Naive B cell (primary cell): ENCODE measurements at regions not wholly inside any gene's neighbourhood (a gene's known extent, or its start where the extent isn't known, plus 50 kb on each side); places are given as distances from the start of the nearest gene placed in this dataset.
"Not testable (repeated sequence)": the region's sequence is repeated elsewhere in the genome, so short reads cannot be mapped to it uniquely, and the experiment has no call there.

ENCODE experiments used
- ATAC-seq, 2 donors: fragments of 150-1000 bp; cut with Tn5 transposase; 2 replicates each; pipeline ENCODE4 v1.10.0; 2021; ENCODE audit warnings: low read depth in 2 of 2, mild to moderate bottlenecking in 2 of 2, moderate library complexity in 2 of 2
- DNase-seq: peaks from one replicate; pipeline ENCODE4 v3.0.0; 2022
- H3K27ac Mint-ChIP-seq, 6 donors: one replicate each; pipeline ENCODE4 v1.8.0; 2020 to 2022; ENCODE audit warnings: mild to moderate bottlenecking in 6 of 6, mixed read lengths in 6 of 6, moderate library complexity in 5 of 6, inconsistent platforms in 2 of 6
- H3K27me3 Mint-ChIP-seq, 3 donors: one replicate each; pipeline ENCODE4 v1.8.0; 2021 to 2022; ENCODE audit warnings: mixed read lengths in 3 of 3, mild to moderate bottlenecking in 1 of 3
- H3K36me3 Mint-ChIP-seq, 2 donors: one replicate each; pipeline ENCODE4 v1.8.0; 2020 to 2022; ENCODE audit warnings: mixed read lengths in 2 of 2, inconsistent platforms in 1 of 2, mild to moderate bottlenecking in 1 of 2
- H3K4me1 Mint-ChIP-seq, 3 donors: one replicate each; pipeline ENCODE4 v1.8.0; 2020 to 2022; ENCODE audit warnings: mixed read lengths in 3 of 3, inconsistent platforms in 1 of 3, mild to moderate bottlenecking in 1 of 3, moderate library complexity in 1 of 3
- H3K4me3 Mint-ChIP-seq, 8 donors: one replicate each; pipeline ENCODE4 v1.8.0; 2020 to 2022; ENCODE audit warnings: mild to moderate bottlenecking in 8 of 8, mixed read lengths in 8 of 8, moderate library complexity in 8 of 8, inconsistent platforms in 2 of 8
- H3K9me3 Mint-ChIP-seq, 7 donors: one replicate each; pipeline ENCODE4 v1.8.0; 2020 to 2022; ENCODE audit warnings: mixed read lengths in 7 of 7, mild to moderate bottlenecking in 5 of 7, inconsistent platforms in 2 of 7, moderate library complexity in 1 of 7

DNA sequence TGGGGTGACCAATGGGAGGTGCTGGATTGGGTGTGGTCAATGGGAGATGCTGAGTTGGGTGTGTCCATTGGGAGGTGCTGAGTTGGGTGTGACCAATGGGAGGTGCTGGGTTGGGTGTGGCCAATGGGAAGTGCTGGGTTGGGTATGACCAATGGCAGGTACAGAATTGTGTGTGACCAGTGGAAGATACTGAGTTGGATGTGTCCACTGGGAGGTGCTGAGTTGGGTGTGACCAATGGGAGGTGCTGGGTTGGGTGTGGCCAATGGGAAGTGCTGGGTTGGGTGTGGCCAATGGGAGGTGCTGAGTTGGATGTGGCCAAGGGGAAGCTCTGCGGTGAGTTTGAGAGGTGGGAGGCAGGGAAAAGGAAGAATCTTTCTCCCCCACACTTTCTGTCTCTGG is 250.0 kb upstream of the PROK2 start:
- Mint-ChIP-seq H3K9me3 (peaks cover 0 to 6% (median 3%) of the 10 kb centered on the region in 7 donors), H3K36me3 (peaks cover 0 to 8% of the 10 kb centered on the region in 2 donors), H3K4me3 (no peak overlapping the region), H3K27ac (peak overlapping the region in 2 of 6 donors; percentile 15 to 84), H3K4me1 (peaks cover 17 to 25% (median 20%) of the 10 kb centered on the region in 3 donors), H3K27me3 (peaks cover 21 to 41% (median 33%) of the 10 kb centered on the region in 3 donors)
- no peak for DNase-seq
- no peak for ATAC-seq

DNA sequence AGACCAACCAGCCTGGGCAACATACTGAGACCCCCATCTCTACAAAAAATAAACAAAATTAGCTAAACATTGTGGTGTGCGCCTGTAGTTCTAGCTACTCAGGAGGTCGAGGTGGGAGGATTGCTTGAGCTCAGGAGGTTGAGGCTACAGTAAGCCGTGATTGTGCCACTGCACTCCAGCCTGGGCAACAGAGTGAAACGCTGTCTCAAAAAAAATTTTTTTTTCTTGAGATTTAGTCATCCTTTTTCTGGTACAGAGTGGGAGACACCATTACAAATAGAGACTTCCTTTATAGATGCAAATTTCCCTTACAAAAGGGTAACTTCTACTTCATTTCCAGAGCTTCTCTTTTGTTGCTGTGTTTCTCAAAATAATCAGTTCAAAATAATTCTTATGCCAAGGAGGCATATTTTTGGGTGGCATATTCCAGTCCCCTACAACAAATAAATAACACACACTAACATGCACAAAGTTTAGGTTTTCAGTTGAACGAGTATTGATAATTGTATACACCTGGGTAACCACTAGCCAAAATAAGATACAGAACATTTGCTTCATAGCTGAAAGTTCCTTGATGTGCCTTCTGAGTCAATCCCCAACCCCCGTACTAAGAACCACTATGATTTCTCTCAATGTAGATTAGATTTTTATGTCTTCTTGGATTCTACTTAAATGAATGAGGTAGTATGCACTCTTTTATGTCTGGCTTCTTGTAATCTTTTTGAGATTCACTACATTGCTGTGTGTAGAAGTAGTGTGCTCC is 248.9 kb upstream of the PROK2 start:
- H3K36me3 Mint-ChIP-seq = peaks cover 0 to 8% of the 10 kb centered on the region in 2 donors
- H3K27ac Mint-ChIP-seq = no peak overlapping the region
- H3K4me3 Mint-ChIP-seq = peak overlapping the region in 1 of 8 donors; percentile 37
- DNase-seq (no peak), ATAC-seq (peak; percentile 48 to 58)
- peaks cover 24 to 34% (median 27%) of the 10 kb centered on the region in 3 donors for H3K27me3 Mint-ChIP-seq
- H3K9me3 Mint-ChIP-seq = peaks cover 0 to 6% (median 3%) of the 10 kb centered on the region in 7 donors
- H3K4me1 Mint-ChIP-seq = peaks cover 17 to 25% (median 20%) of the 10 kb centered on the region in 3 donors

DNA sequence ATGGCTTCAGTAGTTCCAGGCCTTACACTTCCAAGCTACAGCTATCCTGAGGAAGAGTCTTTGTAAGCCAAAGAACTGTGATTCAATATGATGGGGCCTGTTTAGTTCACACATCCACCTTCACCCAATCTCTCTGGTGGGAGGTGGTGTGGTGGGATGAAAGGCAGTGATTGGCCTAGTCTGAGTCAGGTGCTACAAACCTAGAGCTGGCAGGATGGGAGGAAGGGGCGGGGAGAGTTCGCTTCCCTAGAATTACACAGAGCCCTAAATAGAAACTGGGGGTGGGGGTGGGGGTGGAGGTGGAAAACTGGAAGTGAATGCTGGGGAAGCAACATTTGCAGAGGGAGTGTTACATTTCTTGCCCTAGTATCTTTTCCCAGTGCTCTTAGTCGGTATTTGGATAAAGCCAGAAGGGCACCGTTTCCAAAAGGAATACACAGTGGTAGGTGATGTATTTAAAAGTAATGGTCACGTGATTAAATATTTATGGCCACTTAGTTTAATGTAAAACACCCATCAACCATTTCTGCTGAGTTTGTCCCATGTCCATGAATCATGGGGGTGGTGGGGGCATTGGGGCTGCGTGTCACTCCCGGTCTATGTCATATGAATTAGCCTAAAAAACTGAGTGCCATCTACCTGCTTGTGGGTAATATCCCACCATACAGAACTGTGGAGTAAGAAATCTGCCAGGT is 247.6 kb upstream of the PROK2 start:
- no peak for DNase-seq
- H3K36me3 Mint-ChIP-seq = peaks cover 0 to 6% of the 10 kb centered on the region in 2 donors
- H3K27me3 Mint-ChIP-seq = peaks cover 16 to 26% (median 16%) of the 10 kb centered on the region in 3 donors
- H3K4me3 Mint-ChIP-seq = no peak overlapping the region
- peak overlapping the region in 1 of 6 donors; percentile 13 for H3K27ac Mint-ChIP-seq
- peaks cover 0 to 4% (median 2%) of the 10 kb centered on the region in 7 donors for H3K9me3 Mint-ChIP-seq
- no peak for ATAC-seq
- H3K4me1 Mint-ChIP-seq = peaks cover 16 to 24% (median 20%) of the 10 kb centered on the region in 3 donors

DNA sequence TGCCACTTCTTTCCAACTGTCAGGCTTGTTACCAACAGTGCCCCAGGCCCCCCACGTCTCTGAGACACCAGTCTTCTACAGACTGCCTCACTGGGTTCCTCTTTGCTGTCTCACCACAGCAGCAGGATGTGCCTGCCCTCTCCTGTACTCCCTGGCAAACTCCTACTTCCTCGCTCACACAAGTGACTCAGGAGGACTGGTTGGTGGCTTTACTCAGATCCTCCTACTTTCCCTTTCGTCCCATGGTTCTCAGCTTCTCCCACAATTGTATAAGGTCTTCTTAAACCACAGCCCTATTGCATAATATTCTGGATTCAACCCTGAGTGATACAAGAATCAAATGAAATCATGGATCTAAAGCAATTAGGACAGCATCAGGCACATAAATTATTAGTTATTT is 246.6 kb upstream of the PROK2 start:
- ATAC-seq (peak in 1 of 2 donors; percentile 35), DNase-seq (no peak)
- H3K4me3 Mint-ChIP-seq = no peak overlapping the region
- H3K9me3 Mint-ChIP-seq = no peaks in the 10 kb centered on the region
- H3K36me3 Mint-ChIP-seq = no peaks in the 10 kb centered on the region
- peaks cover 13 to 22% (median 20%) of the 10 kb centered on the region in 3 donors for H3K4me1 Mint-ChIP-seq
- H3K27ac Mint-ChIP-seq = no peak overlapping the region
- H3K27me3 Mint-ChIP-seq = peaks cover 8 to 17% (median 10%) of the 10 kb centered on the region in 3 donors

DNA sequence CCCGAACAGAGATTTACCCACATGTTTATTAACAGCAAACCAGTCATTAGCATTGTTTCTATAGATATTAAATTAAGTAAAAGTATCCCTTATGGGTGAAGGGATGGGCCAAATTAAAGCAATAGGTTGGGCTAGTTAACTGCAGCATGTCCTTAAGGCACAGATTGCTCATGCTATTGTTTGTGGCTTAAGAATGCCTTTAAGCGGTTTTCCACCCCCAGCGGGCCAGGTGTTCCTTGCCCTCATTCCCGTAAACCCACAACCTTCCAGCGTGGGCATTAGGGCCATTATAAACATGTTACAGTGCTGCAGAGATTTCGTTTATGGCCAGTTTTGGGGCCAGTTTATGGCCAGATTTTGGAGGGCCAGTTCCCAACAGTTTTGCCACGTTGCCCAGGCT is 245.3 kb upstream of the PROK2 start:
- H3K27me3 Mint-ChIP-seq = peaks cover 4 to 16% (median 10%) of the 10 kb centered on the region in 3 donors
- not testable (repeated sequence) for H3K9me3 Mint-ChIP-seq, H3K4me3 Mint-ChIP-seq, ATAC-seq, DNase-seq, H3K36me3 Mint-ChIP-seq, H3K27ac Mint-ChIP-seq
- peaks cover 13 to 22% (median 20%) of the 10 kb centered on the region in 3 donors for H3K4me1 Mint-ChIP-seq

DNA sequence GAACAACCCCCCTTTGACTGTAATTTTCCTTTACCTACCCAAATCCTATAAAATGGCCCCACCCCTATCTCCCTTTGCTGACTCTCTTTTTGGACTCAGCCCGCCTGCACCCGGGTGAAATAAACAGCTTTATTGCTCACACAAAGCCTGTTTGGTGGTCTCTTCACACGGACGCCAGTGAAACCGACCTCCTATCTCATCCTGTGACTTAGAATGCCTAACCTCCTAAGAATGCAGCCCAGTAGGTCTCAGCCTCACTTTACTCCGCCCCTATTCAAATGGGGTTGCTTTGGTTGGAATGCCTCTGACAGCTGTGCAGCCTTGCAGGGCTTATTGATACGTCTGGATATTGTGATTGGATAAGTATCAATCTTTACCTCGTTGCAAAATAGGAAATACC is 243.8 kb upstream of the PROK2 start:
- not testable (repeated sequence) for ATAC-seq, H3K36me3 Mint-ChIP-seq, H3K4me3 Mint-ChIP-seq, DNase-seq
- Mint-ChIP-seq H3K4me1 (peaks cover 8 to 15% (median 15%) of the 10 kb centered on the region in 3 donors), H3K27me3 (peaks cover 7 to 10% (median 10%) of the 10 kb centered on the region in 3 donors), H3K9me3 (peaks cover 0 to 11% (median 5%) of the 10 kb centered on the region in 7 donors), H3K27ac (peak overlapping the region in 1 of 6 donors; percentile 53)

DNA sequence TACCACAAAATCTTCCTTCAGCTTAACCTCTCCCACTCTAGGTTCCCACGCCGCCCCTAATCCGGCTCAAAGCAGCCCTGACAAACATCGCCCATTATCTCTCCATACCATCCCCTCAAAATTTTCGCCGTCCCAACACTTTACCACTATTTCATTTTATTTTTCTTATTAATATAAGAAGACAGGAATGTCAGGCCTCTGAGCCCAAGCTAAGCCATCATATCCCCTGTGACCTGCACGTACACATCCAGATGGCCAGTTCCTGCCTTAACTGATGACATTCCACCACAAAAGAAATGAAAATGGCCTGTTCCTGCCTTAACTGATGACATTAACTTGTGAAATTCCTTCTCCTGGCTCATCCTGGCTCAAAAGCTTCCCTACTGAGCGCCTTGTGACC is 243.4 kb upstream of the PROK2 start:
- DNase-seq, ATAC-seq, H3K36me3 Mint-ChIP-seq, H3K4me3 Mint-ChIP-seq: not testable (repeated sequence)
- H3K4me1 Mint-ChIP-seq = peaks cover 8 to 11% (median 11%) of the 10 kb centered on the region in 3 donors
- H3K27me3 Mint-ChIP-seq = peaks cover 7 to 10% (median 10%) of the 10 kb centered on the region in 3 donors
- H3K9me3 Mint-ChIP-seq = peaks cover 0 to 11% (median 5%) of the 10 kb centered on the region in 7 donors
- H3K27ac Mint-ChIP-seq = peak overlapping the region in 1 of 6 donors; percentile 53

DNA sequence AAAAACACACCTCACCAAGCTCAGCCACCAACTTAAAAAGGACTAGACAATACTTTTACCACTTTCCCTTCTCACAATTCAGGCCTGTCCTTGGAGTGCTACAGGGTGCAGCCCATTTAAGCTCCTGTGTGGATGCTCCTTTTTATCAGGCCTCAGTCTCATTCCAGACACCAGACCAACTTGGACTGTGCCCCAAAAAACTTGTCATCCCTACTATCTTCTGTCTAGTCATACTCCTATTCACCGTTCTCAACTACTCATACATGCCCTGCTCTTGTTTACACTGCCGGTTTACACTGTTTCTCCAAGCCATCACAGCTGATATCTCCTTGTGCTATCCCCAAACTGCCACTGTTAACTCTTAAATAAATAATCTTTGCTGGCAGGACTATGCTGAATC is 242.8 kb upstream of the PROK2 start:
- H3K27ac Mint-ChIP-seq, DNase-seq, ATAC-seq, H3K36me3 Mint-ChIP-seq, H3K4me1 Mint-ChIP-seq, H3K4me3 Mint-ChIP-seq: not testable (repeated sequence)
- Mint-ChIP-seq H3K27me3 (peaks cover 7 to 10% (median 10%) of the 10 kb centered on the region in 3 donors), H3K9me3 (peaks cover 0 to 11% (median 5%) of the 10 kb centered on the region in 7 donors)

DNA sequence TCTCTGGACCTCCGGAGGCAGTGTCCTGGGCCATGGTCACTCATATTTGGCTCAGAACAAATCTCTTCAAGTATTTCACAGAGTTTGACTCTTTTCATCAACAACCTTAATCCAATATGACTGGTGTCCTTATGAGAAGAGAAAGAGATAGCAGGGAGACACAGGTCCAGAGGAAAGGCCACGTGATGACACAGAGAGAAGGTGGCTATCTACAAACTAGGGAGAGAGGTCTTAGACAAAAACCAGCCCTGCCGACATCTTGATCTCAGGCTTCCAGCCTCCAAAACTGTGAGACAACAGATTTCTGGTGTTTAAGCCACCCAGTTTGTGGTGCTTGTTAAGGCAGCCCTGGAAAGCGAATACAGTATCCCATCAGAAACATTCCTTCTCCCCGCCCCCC is 237.1 kb upstream of the PROK2 start:
- H3K27me3 Mint-ChIP-seq = peaks cover 8 to 21% (median 9%) of the 10 kb centered on the region in 3 donors
- H3K9me3 Mint-ChIP-seq = peaks cover 0 to 11% (median 5%) of the 10 kb centered on the region in 7 donors
- DNase-seq (no peak), ATAC-seq (no peak)
- H3K4me3 Mint-ChIP-seq = no peak overlapping the region
- H3K36me3 Mint-ChIP-seq = no peaks in the 10 kb centered on the region
- H3K27ac Mint-ChIP-seq = peak overlapping the region in 1 of 6 donors; percentile 70
- H3K4me1 Mint-ChIP-seq = no peaks in the 10 kb centered on the region

DNA sequence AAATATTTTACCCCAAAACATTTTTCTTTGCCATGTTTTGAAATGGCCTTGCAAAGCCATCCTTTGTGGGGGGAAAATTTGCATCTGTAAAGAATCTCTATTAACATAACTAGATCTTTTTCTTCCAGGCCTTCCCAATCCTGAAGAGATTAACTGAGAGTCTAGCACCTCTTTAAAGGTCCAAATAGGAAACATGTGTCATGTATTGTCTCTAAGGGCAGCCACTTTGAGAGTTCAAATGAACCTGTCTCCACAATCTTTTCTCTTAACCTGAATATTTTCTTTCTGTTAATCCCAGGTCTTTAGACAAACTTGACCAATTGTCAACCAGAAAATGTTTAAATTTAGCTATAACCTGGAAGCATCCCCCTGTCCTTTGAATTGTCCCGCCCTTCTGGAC is 236.6 kb upstream of the PROK2 start:
- Mint-ChIP-seq H3K36me3 (no peaks in the 10 kb centered on the region), H3K9me3 (peaks cover 0 to 11% (median 5%) of the 10 kb centered on the region in 7 donors), H3K27ac (peak overlapping the region in 1 of 6 donors; percentile 70), H3K27me3 (peaks cover 8 to 21% (median 10%) of the 10 kb centered on the region in 3 donors), H3K4me3 (no peak overlapping the region), H3K4me1 (no peaks in the 10 kb centered on the region)
- DNase-seq (no peak), ATAC-seq (no peak)

DNA sequence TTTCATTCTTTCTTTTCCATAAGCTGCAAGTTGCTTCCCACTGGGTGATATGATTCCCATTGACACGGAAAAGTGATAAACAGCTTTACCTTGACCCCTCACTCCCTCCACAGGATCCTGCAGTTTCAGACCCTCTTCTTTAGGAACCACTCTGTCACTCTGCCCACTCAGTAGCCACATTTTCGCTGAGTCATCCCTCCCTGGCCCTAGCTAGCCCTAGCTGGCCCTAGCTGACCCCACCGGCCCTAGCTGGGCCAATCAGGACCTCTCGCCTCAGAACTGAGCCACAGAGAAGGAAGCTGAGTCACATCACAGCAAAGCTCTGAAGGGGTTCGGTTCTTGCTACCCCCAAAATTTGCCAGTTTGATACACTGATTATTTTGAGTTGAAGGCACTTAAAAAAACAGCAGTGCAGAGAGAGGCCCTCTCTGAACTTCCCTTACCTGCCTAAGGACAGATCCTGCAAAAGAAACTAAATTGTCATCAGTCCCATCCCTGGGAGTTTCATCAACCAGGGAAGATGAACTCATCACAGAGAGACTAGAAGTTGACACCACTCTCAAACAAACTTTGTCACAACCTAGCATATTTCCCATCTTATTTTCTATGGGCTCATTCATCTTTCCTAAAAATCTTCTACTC is 233.5 kb upstream of the PROK2 start:
- DNase-seq (no peak), ATAC-seq (no peak)
- Mint-ChIP-seq H3K27ac (no peak overlapping the region), H3K27me3 (peaks cover 16 to 28% (median 27%) of the 10 kb centered on the region in 3 donors), H3K4me1 (no peaks in the 10 kb centered on the region), H3K9me3 (no peaks in the 10 kb centered on the region), H3K4me3 (no peak overlapping the region), H3K36me3 (no peaks in the 10 kb centered on the region)

DNA sequence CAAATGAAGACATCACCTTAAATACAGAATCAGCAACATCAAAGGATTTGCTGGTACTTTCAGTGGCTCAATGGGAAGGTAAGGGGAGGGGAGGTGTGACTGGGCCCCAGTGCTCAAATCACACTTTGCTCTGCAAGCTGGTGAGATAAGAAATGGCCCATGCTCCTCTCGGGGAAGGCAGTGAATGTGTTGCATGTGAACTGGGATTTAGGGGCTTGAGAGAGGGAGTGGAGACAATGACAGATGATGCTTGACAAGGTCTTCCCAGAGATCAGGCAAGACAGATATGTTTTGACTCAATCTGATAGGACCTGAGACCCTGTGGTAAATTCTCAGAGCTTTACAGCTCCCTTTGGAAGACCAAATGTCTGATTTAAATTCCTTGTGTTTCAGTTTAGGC is 233.0 kb upstream of the PROK2 start:
- no peak for DNase-seq
- no peaks in the 10 kb centered on the region for H3K36me3 Mint-ChIP-seq
- H3K4me3 Mint-ChIP-seq = no peak overlapping the region
- no peak overlapping the region for H3K27ac Mint-ChIP-seq
- no peak for ATAC-seq
- H3K27me3 Mint-ChIP-seq = peaks cover 16 to 32% (median 32%) of the 10 kb centered on the region in 3 donors
- H3K4me1 Mint-ChIP-seq = no peaks in the 10 kb centered on the region
- H3K9me3 Mint-ChIP-seq = no peaks in the 10 kb centered on the region

DNA sequence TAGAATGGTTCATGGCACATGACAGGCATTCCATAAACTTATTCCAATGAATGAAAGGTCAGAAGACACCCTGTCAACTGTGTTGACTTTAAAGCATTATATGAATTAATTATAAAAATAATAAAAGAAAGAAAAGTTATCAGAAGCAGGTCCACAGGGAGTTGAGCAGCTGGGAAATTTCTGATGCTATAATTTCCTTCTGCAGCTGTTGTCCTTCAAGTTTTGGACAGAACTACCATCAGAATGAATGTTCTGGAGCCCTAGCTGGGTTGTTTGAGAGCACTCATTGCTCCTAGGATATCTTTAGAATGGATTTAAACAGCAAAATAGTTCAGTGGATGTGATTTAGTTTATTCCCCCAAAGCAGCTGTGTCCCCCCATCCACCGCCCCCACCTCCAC is 232.4 kb upstream of the PROK2 start:
- DNase-seq = no peak
- Mint-ChIP-seq H3K27me3 (peaks cover 16 to 36% (median 32%) of the 10 kb centered on the region in 3 donors), H3K4me3 (no peak overlapping the region), H3K9me3 (no peaks in the 10 kb centered on the region), H3K4me1 (no peaks in the 10 kb centered on the region), H3K27ac (no peak overlapping the region), H3K36me3 (no peaks in the 10 kb centered on the region)
- ATAC-seq = no peak
